ENCODE measurements at regions not wholly inside any gene's neighbourhood (a gene's known extent, or its start where the extent isn't known, plus 50 kb on each side); places are given as distances from the start of the nearest gene placed in this dataset.
A peak's percentile ranks its signal among the peaks of the same experiment; 100 is the strongest.

- no peak overlapping the region for H3K4me3 ChIP-seq (replicated peaks in 1 of 2; ENCODE audit: low read depth in 2 of 2, low read length in 2 of 2)
- DNase-seq (ENCODE audit: low read depth in 2 of 2), result no peak
- TF ChIP-seq CTCF (IDR thresholded peaks at IDR 0.05; ENCODE audit: low read depth, low read length), result no peak
Measured at GRCh38 chr12:127620735-127621355, 646.1 kb upstream of the TMEM132C start.

- no peak for DNase-seq (ENCODE audit: low read depth in 2 of 2)
- no peak overlapping the region for H3K4me3 ChIP-seq (replicated peaks in 1 of 2; ENCODE audit: low read depth in 2 of 2, low read length in 2 of 2)
- TF ChIP-seq CTCF (IDR thresholded peaks at IDR 0.05; ENCODE audit: low read depth, low read length), result no peak
Measured at GRCh38 chr12:127621366-127621765, 645.6 kb upstream of the TMEM132C start.

- no peak overlapping the region for H3K4me3 ChIP-seq (replicated peaks in 1 of 2; ENCODE audit: low read depth in 2 of 2, low read length in 2 of 2)
- DNase-seq (ENCODE audit: low read depth in 2 of 2), result no peak
- TF ChIP-seq CTCF (IDR thresholded peaks at IDR 0.05; ENCODE audit: low read depth, low read length), result no peak
Measured at GRCh38 chr12:127623362-127623761, 643.6 kb upstream of the TMEM132C start.

- no peak for DNase-seq (ENCODE audit: low read depth in 2 of 2)
- no peak for TF ChIP-seq CTCF (IDR thresholded peaks at IDR 0.05; ENCODE audit: low read depth, low read length)
Measured at GRCh38 chr12:127625176-127625771, 641.7 kb upstream of the TMEM132C start.

GRCh38 chr12:127628645-127629044, 638.3 kb upstream of the TMEM132C start:
- peak in 1 of 2 donors; percentile 30 for DNase-seq (ENCODE audit: low read depth in 2 of 2)
- no peak for TF ChIP-seq CTCF (IDR thresholded peaks at IDR 0.05; ENCODE audit: low read depth, low read length)
- H3K4me3 ChIP-seq (replicated peaks in 1 of 2; ENCODE audit: low read depth in 2 of 2, low read length in 2 of 2), result no peak overlapping the region

More at GRCh38 chr12:127625176-127625771, 641.7 kb upstream of the TMEM132C start:
- no peak overlapping the region for H3K4me3 ChIP-seq (replicated peaks in 1 of 2; ENCODE audit: low read depth in 2 of 2, low read length in 2 of 2)

GRCh38 chr12:127629066-127629820, 637.7 kb upstream of the TMEM132C start:
- no peak for TF ChIP-seq CTCF (IDR thresholded peaks at IDR 0.05; ENCODE audit: low read depth, low read length)
- no peak overlapping the region for H3K4me3 ChIP-seq (replicated peaks in 1 of 2; ENCODE audit: low read depth in 2 of 2, low read length in 2 of 2)
- no peak for DNase-seq (ENCODE audit: low read depth in 2 of 2)

Measured in cardiac fibroblast (primary cell).